ENCODE measurements at regions not wholly inside any gene's neighbourhood (a gene's known extent, or its start where the extent isn't known, plus 50 kb on each side); places are given as distances from the start of the nearest gene placed in this dataset.

DNA sequence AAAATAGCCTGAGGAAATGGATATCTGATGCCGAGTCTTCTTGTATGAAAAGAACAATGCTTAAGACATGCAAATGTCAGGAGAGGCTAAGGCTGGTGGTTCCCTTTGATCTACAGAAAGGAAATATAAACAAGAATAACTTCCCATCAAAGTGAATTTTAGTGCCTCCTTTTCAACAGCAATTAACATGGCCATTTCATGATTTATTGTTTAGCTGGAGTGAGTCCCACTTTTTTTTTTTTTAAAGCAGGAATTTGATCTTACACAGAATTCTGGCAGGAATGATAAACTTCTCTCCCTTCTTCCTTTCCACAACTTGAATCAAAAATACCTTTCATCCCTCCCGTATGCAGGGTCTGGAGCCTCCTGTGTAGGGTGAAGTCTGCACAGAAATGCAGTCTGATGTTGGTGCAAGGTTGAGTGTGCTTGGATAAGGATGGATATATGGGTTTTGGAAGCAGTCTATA lies 287.0 kb downstream of the MEX3B start:
- TF ChIP-seq, protein P1, sequence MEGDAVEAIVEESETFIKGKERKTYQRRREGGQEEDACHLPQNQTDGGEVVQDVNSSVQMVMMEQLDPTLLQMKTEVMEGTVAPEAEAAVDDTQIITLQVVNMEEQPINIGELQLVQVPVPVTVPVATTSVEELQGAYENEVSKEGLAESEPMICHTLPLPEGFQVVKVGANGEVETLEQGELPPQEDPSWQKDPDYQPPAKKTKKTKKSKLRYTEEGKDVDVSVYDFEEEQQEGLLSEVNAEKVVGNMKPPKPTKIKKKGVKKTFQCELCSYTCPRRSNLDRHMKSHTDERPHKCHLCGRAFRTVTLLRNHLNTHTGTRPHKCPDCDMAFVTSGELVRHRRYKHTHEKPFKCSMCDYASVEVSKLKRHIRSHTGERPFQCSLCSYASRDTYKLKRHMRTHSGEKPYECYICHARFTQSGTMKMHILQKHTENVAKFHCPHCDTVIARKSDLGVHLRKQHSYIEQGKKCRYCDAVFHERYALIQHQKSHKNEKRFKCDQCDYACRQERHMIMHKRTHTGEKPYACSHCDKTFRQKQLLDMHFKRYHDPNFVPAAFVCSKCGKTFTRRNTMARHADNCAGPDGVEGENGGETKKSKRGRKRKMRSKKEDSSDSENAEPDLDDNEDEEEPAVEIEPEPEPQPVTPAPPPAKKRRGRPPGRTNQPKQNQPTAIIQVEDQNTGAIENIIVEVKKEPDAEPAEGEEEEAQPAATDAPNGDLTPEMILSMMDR (IDR thresholded peaks at IDR 0.05; ENCODE audit: borderline replicate concordance, extremely low read depth, low read length, poor library complexity, severe bottlenecking): no peak
- no peak for TF ChIP-seq EZH2 (IDR thresholded peaks at IDR 0.05; ENCODE audit: borderline replicate concordance, low read depth, low read length, severe bottlenecking)

Measured in DND-41 (cell line).